Suprapubic skin (tissue), 4 donors: ENCODE measurements at regions not wholly inside any gene's neighbourhood (a gene's known extent, or its start where the extent isn't known, plus 50 kb on each side); places are given as distances from the start of the nearest gene placed in this dataset.
A peak's percentile ranks its signal among the peaks of the same experiment; 100 is the strongest.

Source experiments
- DNase-seq, 2 donors: peaks; one replicate each; pipeline ENCODE4 v3.0.0-alpha.2; 2019; ENCODE audit warnings: low spot score in 2 of 2
- H3K27ac ChIP-seq: fragments of 200-600 bp; sonication (generic); one replicate; pipeline ENCODE4 v1.5.1; 2019
- H3K27me3 ChIP-seq: fragments of 200-600 bp; sonication (generic); one replicate; pipeline ENCODE4 v1.5.1; 2019
- H3K36me3 ChIP-seq: fragments of 200-600 bp; sonication (generic); one replicate; pipeline ENCODE4 v1.5.1; 2019
- H3K4me1 ChIP-seq: fragments of 200-600 bp; sonication (generic); one replicate; pipeline ENCODE4 v1.5.1; 2019
- H3K4me3 ChIP-seq: fragments of 200-600 bp; sonication (generic); one replicate; pipeline ENCODE4 v1.5.1; 2019; ENCODE audit warnings: mild to moderate bottlenecking
- H3K9me3 ChIP-seq: fragments of 200-600 bp; sonication (generic); one replicate; pipeline ENCODE4 v1.5.1; 2019
- EP300 ChIP-seq: sonication (generic); formaldehyde crosslinking; IDR thresholded peaks from one replicate; pipeline ENCODE4 v1.6.1; 2017; ENCODE audit warnings: antibody characterized with exemption
- POLR2A ChIP-seq, 2 donors: fragments of 450-650 bp; IDR thresholded peaks; one replicate each; pipeline ENCODE4 v1.6.1; 2017; ENCODE audit warnings: antibody characterized with exemption in 2 of 2, mild to moderate bottlenecking in 2 of 2, moderate library complexity in 2 of 2
- POLR2AphosphoS5 ChIP-seq, 3 donors: sonication (generic); formaldehyde crosslinking; IDR thresholded peaks; one replicate each; pipeline ENCODE4 v1.6.1; 2017; ENCODE audit warnings: antibody characterized with exemption in 3 of 3
- WGBS: methylation state at CpG from one replicate; pipeline ENCODE4 v1.1.5; 2018; 5-methylcytosine and 5-hydroxymethylcytosine counted together
- TF ChIP-seq, protein P1 (sequence below), 2 donors: fragments of 200-600 bp in 1 of 2; fragments of 450-650 bp in 1 of 2; sonication (generic) in 1 of 2; IDR thresholded peaks; one replicate each; pipeline ENCODE4 v1.5.1; 2016 to 2019; ENCODE audit warnings: antibody characterized with exemption in 2 of 2, mild to moderate bottlenecking in 1 of 2, moderate library complexity in 1 of 2

DNA sequence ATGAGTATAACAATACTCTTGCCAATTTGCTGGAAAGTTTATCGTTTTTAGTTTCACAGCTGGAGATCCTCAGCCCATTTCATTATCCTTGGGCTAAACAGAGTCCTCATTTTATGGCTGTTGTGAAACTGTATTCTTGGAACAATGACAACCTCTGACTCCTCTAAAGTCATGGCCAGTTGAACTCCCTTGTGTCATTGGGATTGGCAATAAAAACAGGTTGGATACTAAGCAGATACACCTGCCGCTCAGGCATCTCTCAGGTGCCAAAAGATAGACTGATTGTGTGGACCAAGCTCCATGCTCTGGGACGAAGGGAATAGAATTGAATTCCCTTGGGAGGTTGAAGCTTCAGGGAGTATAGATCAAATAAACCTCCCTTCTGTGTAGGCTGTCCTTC lies 182.2 kb downstream of the WDR11 start:
- DNase-seq = no peak
- Histone ChIP-seq H3K36me3 (no peaks in the 10 kb centered on the region), H3K27me3 (no peaks in the 10 kb centered on the region), H3K27ac (no peak overlapping the region), H3K9me3 (no peaks in the 10 kb centered on the region), H3K4me1 (peaks cover 9% of the 10 kb centered on the region), H3K4me3 (no peak overlapping the region)
- WGBS = 36% methylated on average over 3 of the region's 3 CpGs
- TF ChIP-seq POLR2AphosphoS5 (IDR thresholded peaks at IDR 0.05) (no peak), EP300 (no peak), POLR2A (IDR thresholded peaks at IDR 0.05) (no peak)
- TF ChIP-seq, protein P1, sequence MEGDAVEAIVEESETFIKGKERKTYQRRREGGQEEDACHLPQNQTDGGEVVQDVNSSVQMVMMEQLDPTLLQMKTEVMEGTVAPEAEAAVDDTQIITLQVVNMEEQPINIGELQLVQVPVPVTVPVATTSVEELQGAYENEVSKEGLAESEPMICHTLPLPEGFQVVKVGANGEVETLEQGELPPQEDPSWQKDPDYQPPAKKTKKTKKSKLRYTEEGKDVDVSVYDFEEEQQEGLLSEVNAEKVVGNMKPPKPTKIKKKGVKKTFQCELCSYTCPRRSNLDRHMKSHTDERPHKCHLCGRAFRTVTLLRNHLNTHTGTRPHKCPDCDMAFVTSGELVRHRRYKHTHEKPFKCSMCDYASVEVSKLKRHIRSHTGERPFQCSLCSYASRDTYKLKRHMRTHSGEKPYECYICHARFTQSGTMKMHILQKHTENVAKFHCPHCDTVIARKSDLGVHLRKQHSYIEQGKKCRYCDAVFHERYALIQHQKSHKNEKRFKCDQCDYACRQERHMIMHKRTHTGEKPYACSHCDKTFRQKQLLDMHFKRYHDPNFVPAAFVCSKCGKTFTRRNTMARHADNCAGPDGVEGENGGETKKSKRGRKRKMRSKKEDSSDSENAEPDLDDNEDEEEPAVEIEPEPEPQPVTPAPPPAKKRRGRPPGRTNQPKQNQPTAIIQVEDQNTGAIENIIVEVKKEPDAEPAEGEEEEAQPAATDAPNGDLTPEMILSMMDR (IDR thresholded peaks at IDR 0.05) = no peak

DNA sequence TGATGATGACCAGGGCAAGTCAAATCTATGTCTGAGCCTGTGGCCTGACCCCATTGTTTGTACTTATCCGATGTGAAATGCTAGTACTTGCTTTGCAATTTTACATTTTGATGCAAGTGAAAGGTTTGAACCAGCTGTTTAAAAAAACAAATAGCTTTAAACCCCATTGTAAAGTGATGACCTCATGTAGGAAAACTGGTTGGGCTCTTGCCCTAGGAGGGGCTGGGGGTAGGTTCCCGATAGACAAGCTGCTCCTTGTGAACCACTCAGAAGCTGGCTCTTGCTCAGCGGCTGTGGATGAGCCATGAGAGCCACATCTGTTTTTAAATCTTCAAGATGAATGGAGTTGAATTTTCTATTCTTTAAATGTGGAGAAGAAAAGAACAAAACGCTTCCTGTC lies 185.3 kb downstream of the WDR11 start:
- Histone ChIP-seq H3K4me1 (peaks cover 9% of the 10 kb centered on the region), H3K27ac (no peak overlapping the region), H3K27me3 (no peaks in the 10 kb centered on the region), H3K4me3 (no peak overlapping the region), H3K36me3 (no peaks in the 10 kb centered on the region), H3K9me3 (no peaks in the 10 kb centered on the region)
- TF ChIP-seq EP300 = no peak
- no peak for TF ChIP-seq POLR2AphosphoS5 (IDR thresholded peaks at IDR 0.05)
- TF ChIP-seq, protein P1 (IDR thresholded peaks at IDR 0.05) = no peak
- no peak for DNase-seq
- WGBS = 22% methylated on average over 4 of the region's 4 CpGs

DNA sequence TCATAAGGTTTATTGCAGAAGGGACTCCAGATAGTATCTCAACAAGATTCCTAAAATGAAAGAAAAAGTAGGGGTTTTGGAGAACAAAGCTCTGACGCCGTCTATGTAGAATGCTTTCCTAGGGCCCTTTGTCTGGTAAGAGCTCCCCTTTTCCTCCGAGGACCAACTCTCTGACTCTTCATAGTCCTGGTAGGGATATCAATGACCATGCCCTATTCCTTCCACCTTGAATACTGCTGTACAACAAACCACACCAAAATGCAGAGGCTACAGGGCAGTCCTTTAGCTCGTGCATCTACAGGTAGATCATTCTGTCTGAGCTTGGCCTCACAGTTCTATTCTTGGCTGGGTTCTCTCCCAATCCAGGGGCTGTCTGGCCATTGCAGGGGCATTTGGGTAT lies 190.3 kb downstream of the WDR11 start:
- H3K27ac ChIP-seq = no peak overlapping the region
- peaks cover 4% of the 10 kb centered on the region for H3K4me1 ChIP-seq
- no peak overlapping the region for H3K4me3 ChIP-seq
- no peaks in the 10 kb centered on the region for H3K27me3 ChIP-seq
- DNase-seq = no peak
- TF ChIP-seq EP300 = no peak
- H3K36me3 ChIP-seq = no peaks in the 10 kb centered on the region
- 93% methylated on average over 4 of the region's 4 CpGs for WGBS
- no peaks in the 10 kb centered on the region for H3K9me3 ChIP-seq

DNA sequence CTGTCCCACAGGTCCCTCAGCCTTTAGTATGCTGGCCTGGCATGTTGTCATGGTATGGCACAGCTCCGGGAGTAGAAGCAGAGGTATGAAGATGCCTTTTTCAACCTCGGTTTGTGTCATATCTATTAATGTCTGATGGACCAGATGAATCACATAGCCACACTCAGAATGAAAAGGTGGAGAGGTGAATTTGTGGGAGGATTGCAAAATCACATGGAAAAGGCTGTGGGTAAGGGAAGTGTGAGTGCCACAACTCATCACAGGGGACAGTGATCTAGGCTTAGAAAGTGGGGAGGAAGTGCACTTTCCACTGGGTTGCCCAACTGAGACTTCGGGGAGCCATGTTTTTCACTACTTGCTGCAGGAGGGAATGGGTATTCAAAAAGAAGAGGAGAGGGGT lies 190.7 kb downstream of the WDR11 start:
- no peaks in the 10 kb centered on the region for H3K27me3 ChIP-seq
- peaks cover under 1% of the 10 kb centered on the region for H3K4me1 ChIP-seq
- WGBS = 73% methylated on average over 3 of the region's 3 CpGs
- no peak overlapping the region for H3K4me3 ChIP-seq
- no peaks in the 10 kb centered on the region for H3K36me3 ChIP-seq
- no peaks in the 10 kb centered on the region for H3K9me3 ChIP-seq
- no peak for DNase-seq
- no peak overlapping the region for H3K27ac ChIP-seq
- TF ChIP-seq POLR2AphosphoS5 (IDR thresholded peaks at IDR 0.05) (no peak), POLR2A (IDR thresholded peaks at IDR 0.05) (no peak), EP300 (no peak)
- TF ChIP-seq, protein P1 (IDR thresholded peaks at IDR 0.05) = no peak

DNA sequence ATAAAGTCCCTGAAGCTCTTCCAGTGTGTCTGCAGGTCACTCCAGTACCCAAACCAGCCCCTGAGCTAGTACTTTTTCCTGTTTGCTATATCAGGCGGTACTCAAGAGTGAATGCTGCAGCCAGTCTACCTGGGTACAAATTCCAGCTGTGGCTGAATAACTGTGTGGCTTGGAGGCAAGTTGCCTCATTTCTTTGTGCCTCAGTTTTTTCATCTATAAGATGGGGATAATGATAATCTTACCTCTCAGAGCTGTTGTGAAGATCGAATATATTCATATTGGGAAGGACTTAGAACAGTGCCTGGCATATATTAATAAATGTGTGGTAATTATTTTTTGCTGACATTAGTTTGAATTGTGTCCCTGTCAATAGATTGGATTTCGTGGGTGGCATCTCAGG lies 191.2 kb downstream of the WDR11 start:
- TF ChIP-seq EP300 (no peak), POLR2AphosphoS5 (IDR thresholded peaks at IDR 0.05) (no peak), POLR2A (IDR thresholded peaks at IDR 0.05) (no peak)
- TF ChIP-seq, protein P1 (IDR thresholded peaks at IDR 0.05) = no peak
- Histone ChIP-seq H3K36me3 (no peaks in the 10 kb centered on the region), H3K27ac (no peak overlapping the region), H3K4me3 (no peak overlapping the region), H3K4me1 (no peaks in the 10 kb centered on the region), H3K9me3 (no peaks in the 10 kb centered on the region), H3K27me3 (no peaks in the 10 kb centered on the region)
- no peak for DNase-seq
- whole genome bisulfite sequencing = 89% methylated on average over 3 of the region's 3 CpGs

DNA sequence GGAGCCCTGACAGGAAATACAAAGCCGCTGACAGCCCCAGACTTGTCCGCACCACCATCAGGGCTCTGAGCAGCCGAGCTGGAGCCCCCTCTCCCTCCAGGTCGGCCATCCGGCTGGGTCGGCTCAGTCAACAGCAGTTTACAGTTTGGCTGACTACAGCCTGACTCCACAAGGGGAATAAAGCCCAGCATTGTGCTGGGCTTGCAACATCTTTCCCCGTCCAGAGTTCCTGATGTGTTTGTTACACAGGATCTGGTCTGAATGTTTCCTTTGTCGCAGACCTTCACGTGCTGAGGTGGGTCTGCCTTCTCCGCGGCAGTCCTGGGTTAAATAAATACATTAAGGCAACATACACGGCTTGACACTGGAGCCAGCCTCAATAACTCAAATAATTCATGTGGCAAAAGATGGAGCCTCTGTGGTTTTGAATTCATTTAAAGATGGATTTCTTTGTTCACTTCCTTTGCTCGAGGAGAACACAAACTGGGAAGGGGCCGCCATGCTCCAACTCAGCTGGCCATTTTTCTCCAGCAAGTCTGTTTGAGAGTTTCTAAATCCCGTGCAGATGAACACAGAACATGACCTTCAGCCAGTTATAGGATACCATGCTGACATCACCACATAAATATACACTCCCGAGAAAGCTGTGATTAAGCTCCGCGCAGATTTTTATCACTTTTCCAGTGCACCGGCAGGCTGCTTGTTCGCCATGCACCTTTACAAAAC lies 192.1 kb downstream of the WDR11 start:
- Histone ChIP-seq H3K9me3 (no peaks in the 10 kb centered on the region), H3K4me3 (no peak overlapping the region), H3K27me3 (no peaks in the 10 kb centered on the region), H3K4me1 (no peaks in the 10 kb centered on the region), H3K27ac (peak overlapping the region; percentile 17), H3K36me3 (no peaks in the 10 kb centered on the region)
- no peak for DNase-seq
- 63% methylated on average over 15 of the region's 20 CpGs for WGBS
- TF ChIP-seq POLR2AphosphoS5 (IDR thresholded peaks at IDR 0.05) (no peak), EP300 (no peak), POLR2A (IDR thresholded peaks at IDR 0.05) (no peak)
- TF ChIP-seq, protein P1 (IDR thresholded peaks at IDR 0.05) = no peak
